ENCODE measurements at regions not wholly inside any gene's neighbourhood (a gene's known extent, or its start where the extent isn't known, plus 50 kb on each side); places are given as distances from the start of the nearest gene placed in this dataset.

DNA sequence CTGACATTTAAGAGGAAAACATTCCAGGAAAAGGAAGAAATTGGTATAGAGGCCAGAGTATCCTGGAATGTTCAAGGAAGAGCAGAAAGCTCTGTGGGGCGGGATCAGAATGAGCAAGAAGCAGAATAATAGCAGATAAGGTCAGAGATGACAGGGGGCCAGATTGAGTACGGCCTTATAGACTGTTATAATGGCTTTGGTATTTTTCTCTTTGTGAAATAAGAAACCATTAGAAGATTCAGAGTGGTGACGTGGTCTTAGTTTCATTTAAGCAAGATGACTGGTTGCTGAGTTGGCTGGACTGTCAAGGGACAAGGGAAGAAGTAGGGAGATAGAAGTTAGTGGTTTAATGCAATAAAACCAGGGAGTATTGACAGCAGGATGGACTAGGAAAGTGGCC is 218.3 kb upstream of the SOX2 start:
- Mint-ChIP-seq H3K36me3 (ENCODE audit: insufficient read depth, unreplicated experiment) (no peaks in the 10 kb centered on the region), H3K9me3 (ENCODE audit: unreplicated experiment) (no peaks in the 10 kb centered on the region), H3K4me1 (ENCODE audit: low read depth, unreplicated experiment) (no peaks in the 10 kb centered on the region), H3K27me3 (ENCODE audit: insufficient read depth, unreplicated experiment) (peaks cover 3% of the 10 kb centered on the region), H3K4me3 (ENCODE audit: unreplicated experiment) (no peak overlapping the region), H3K27ac (ENCODE audit: unreplicated experiment) (no peak overlapping the region)
- ChIA-PET CTCF (no interaction called here), POLR2A (no interaction called here)
- 0 out of 2 replicates have a peak, but pooled peaks cover 3% of the 10 kb centered on the region for H3K9me3 ChIP-seq
- DNase-seq: no peak
- H3K27me3 ChIP-seq (replicated peaks; ENCODE audit: control insufficient read depth, insufficient read depth, low read length): no peaks in the 10 kb centered on the region
- no peaks in the 10 kb centered on the region for H3K36me3 ChIP-seq (ENCODE audit: control insufficient read depth, insufficient read depth, low read length)
- intact Hi-C loops (cut with micrococcal nuclease; ENCODE audit: unreplicated experiment): no loop called here
- no peak overlapping the region for H3K4me3 ChIP-seq (ENCODE audit: low read depth, low read length)
- TF ChIP-seq, protein P1, sequence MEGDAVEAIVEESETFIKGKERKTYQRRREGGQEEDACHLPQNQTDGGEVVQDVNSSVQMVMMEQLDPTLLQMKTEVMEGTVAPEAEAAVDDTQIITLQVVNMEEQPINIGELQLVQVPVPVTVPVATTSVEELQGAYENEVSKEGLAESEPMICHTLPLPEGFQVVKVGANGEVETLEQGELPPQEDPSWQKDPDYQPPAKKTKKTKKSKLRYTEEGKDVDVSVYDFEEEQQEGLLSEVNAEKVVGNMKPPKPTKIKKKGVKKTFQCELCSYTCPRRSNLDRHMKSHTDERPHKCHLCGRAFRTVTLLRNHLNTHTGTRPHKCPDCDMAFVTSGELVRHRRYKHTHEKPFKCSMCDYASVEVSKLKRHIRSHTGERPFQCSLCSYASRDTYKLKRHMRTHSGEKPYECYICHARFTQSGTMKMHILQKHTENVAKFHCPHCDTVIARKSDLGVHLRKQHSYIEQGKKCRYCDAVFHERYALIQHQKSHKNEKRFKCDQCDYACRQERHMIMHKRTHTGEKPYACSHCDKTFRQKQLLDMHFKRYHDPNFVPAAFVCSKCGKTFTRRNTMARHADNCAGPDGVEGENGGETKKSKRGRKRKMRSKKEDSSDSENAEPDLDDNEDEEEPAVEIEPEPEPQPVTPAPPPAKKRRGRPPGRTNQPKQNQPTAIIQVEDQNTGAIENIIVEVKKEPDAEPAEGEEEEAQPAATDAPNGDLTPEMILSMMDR (IDR thresholded peaks at IDR 0.05; ENCODE audit: insufficient read depth in 1 of 2, low read depth in 1 of 2, low read length in 1 of 2, severe bottlenecking in 1 of 2, unreplicated experiment in 1 of 2): no peak
- BruUV-seq (replicated peaks): no TSS peak
- no peaks in the 10 kb centered on the region for H3K4me1 ChIP-seq

DNA sequence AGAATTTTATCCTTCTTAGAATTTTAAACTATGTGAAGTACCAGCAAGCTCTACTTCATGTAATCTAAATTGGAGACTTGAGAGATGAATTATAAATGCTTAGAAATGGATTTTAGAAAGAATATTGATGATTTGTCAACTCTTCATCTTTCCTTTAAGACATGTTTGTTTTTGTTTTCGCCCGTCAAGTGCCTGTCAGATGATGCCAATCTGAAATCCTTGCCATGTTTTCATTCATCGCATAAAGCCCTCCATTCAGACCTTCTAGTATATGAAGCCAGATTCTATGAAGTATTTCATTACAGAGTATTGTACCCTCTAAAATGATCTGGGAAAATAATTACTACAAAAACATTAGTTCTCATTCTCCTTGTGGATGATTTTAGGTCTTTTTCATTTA is 223.2 kb upstream of the SOX2 start:
- ChIA-PET CTCF (no interaction called here), POLR2A (no interaction called here)
- H3K4me1 Mint-ChIP-seq (ENCODE audit: low read depth, unreplicated experiment): no peaks in the 10 kb centered on the region
- DNase-seq: no peak
- TF ChIP-seq, protein P1 (IDR thresholded peaks at IDR 0.05; ENCODE audit: insufficient read depth in 1 of 2, low read depth in 1 of 2, low read length in 1 of 2, severe bottlenecking in 1 of 2, unreplicated experiment in 1 of 2): no peak
- intact Hi-C loops (cut with micrococcal nuclease; ENCODE audit: unreplicated experiment): no loop called here
- no peaks in the 10 kb centered on the region for H3K27me3 ChIP-seq (replicated peaks; ENCODE audit: control insufficient read depth, insufficient read depth, low read length)
- peaks cover 9% of the 10 kb centered on the region for H3K27me3 Mint-ChIP-seq (ENCODE audit: insufficient read depth, unreplicated experiment)
- H3K9me3 ChIP-seq: 0 out of 2 replicates have a peak, but pooled peaks cover 3% of the 10 kb centered on the region
- no TSS peak for BruUV-seq (replicated peaks)
- H3K36me3 ChIP-seq (ENCODE audit: control insufficient read depth, insufficient read depth, low read length): no peaks in the 10 kb centered on the region
- no peak overlapping the region for H3K27ac Mint-ChIP-seq (ENCODE audit: unreplicated experiment)
- H3K4me1 ChIP-seq: no peaks in the 10 kb centered on the region
- H3K4me3 ChIP-seq (ENCODE audit: low read depth, low read length): no peak overlapping the region
- no peaks in the 10 kb centered on the region for H3K36me3 Mint-ChIP-seq (ENCODE audit: insufficient read depth, unreplicated experiment)
- H3K9me3 Mint-ChIP-seq (ENCODE audit: unreplicated experiment): no peaks in the 10 kb centered on the region
- H3K4me3 Mint-ChIP-seq (ENCODE audit: unreplicated experiment): no peak overlapping the region

DNA sequence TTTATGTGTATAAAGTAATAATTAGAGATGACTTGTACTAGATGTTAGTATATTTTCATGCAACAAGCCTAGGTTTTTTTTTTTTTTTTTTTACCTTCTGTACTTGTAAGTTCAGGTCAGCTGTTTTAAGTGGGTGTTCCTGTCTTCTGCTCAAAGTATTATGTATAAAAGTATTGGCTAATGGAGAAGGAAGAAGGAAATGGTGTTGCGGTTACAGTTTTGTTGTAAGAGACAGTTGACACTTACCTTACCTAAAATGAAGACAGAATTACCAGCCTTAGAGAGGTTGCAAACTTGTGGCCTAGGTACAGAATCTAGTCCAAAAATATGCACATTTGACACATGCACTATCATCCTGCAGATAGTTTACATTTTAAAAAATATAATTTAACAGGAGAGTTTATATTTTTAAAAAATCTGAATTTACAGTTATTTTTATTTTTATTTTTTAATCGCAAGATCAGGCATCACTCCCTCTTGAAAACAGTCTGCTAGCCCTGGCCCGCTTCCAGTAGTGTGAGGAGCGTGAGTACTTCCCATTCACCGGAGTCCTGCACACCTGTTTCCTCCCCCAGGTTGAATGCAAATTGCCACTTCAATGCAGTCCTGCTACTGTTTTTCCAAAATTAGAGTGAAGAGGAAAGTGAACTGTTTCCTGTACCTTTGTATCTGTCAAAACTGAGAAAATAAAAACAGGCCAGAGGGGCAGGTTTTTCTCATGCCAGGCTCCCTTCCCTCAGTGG is 224.3 kb upstream of the SOX2 start:
- H3K4me3 ChIP-seq (ENCODE audit: low read depth, low read length): no peak overlapping the region
- H3K9me3 Mint-ChIP-seq (ENCODE audit: unreplicated experiment): no peaks in the 10 kb centered on the region
- ChIA-PET CTCF (no interaction called here), POLR2A (no interaction called here)
- H3K36me3 Mint-ChIP-seq (ENCODE audit: insufficient read depth, unreplicated experiment): no peaks in the 10 kb centered on the region
- no peaks in the 10 kb centered on the region for H3K36me3 ChIP-seq (ENCODE audit: control insufficient read depth, insufficient read depth, low read length)
- no peak overlapping the region for H3K4me3 Mint-ChIP-seq (ENCODE audit: unreplicated experiment)
- no peaks in the 10 kb centered on the region for H3K4me1 ChIP-seq
- no peak overlapping the region for H3K27ac Mint-ChIP-seq (ENCODE audit: unreplicated experiment)
- H3K27me3 Mint-ChIP-seq (ENCODE audit: insufficient read depth, unreplicated experiment): peaks cover 9% of the 10 kb centered on the region
- DNase-seq: no peak
- H3K27me3 ChIP-seq (replicated peaks; ENCODE audit: control insufficient read depth, insufficient read depth, low read length): no peaks in the 10 kb centered on the region
- H3K9me3 ChIP-seq: 0 out of 2 replicates have a peak, but pooled peaks cover 3% of the 10 kb centered on the region
- intact Hi-C loops (cut with micrococcal nuclease; ENCODE audit: unreplicated experiment): no loop called here
- TF ChIP-seq, protein P1 (IDR thresholded peaks at IDR 0.05; ENCODE audit: insufficient read depth in 1 of 2, low read depth in 1 of 2, low read length in 1 of 2, severe bottlenecking in 1 of 2, unreplicated experiment in 1 of 2): no peak
- H3K4me1 Mint-ChIP-seq (ENCODE audit: low read depth, unreplicated experiment): no peaks in the 10 kb centered on the region
- BruUV-seq (replicated peaks): no TSS peak

Data from Caco-2 (cell line).